ENCODE measurements at regions not wholly inside any gene's neighbourhood (a gene's known extent, or its start where the extent isn't known, plus 50 kb on each side); places are given as distances from the start of the nearest gene placed in this dataset.

DNA sequence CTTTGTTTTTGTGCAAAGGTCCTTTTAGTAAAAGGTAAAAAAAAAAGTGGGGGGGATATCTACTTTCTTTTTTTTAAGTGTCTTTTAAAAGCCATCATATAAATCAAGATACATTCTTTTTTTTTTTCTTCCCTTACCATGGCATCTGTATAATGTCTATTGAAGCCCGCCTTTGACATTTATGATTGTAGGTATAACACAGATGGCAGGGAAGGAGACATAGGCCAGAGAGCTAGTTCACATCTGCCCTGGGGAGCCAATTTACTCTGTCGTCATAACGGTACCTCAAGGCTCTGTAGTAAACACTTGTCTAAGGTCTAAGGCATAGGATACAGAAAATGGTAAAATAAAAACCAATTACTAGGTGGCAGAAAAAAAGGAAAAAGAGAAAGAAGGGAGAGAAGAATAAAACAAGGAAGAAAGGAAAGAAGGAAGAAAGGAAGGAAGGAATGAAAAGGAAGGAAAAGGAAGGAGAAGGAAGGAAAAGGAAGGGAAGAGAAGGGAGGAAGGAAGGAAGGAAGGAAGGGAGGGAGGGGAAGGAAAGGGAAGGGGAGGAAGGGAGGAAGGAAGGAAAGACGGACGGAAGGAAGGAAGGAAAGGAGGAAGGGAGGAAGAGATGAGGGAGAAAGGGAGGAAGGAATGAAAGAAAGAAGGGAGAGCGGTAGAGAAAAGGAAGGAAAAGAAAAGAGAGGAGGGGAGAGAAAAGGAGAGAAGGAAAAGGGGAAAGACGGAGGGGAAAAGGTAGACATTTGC, 343.5 kb downstream of the RBM43 start:
- Histone ChIP-seq H3K4me1 (replicated peaks in 1 of 2) (peaks cover 2 to 16% of the 10 kb centered on the region in 2 donors), H3K4me3 (no peak overlapping the region), H3K27ac (no peak overlapping the region)
- in situ Hi-C loops (cut with MboI; ENCODE audit: low pct_unique_long_range_greater_than_20kb in 2 of 9, low sequenced_read_pairs in 9 of 9, unreplicated experiment in 9 of 9), result loop anchor here in 1 of 9 experiments (25.0 kb wide), 1 partner anchor 431 kb away; the partner anchor contains the start of gene RND3
- WGBS, 10 experiments, result 0 to 93% (median 90%) methylated on average over 1 to 7 of the region's 7 CpGs
- no peak for ATAC-seq (replicated peaks in 6 of 8)

DNA sequence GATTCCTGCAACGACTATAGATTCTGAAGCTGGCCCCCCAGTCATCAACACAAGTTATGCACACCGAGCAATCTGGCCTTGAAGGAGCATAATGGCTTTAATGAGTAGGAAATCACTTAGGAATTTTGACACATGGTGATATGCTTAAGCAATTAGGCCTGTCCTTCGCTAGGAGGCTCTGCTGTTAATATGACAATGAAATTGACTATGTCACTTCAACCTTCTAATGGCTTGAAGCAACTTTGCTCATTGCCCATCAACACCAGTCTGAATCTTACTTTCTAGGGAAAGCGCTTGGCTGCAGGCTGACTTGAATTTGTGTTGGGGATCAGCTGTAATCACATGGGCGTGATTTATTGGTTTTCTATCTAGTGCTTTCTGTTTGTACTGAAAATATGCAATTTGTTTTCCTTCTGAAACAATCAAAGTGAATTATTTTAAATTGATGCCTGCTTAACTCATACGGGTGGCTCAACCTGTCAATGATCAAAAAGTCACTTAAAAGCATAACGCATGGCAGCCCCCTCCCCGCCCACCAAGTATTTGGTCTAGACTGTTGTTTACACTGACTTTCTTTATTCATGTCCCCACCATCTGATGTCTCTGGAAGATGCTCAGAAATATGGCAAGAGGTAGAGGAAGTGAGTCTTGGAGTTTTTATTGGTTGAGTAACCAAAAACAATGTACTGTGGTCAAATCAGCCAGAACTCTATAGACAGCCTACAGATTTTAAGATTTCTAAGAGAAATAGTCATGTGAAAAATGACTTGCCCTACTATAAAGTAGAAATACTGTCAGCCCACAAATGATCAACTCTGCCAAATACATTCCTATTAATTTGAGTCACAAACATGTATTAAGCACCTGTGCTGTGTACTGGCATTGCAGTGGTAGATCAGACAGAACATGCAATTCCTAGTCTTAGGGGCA, 344.9 kb downstream of the RBM43 start:
- Histone ChIP-seq H3K4me3 (no peak overlapping the region), H3K4me1 (replicated peaks in 1 of 2) (peaks cover 2 to 16% of the 10 kb centered on the region in 2 donors), H3K27ac (no peak overlapping the region)
- ATAC-seq (replicated peaks in 6 of 8), result peak in 5 of 8 experiments; percentile 58 to 87 (median 72)
- WGBS, 10 experiments, result 56 to 100% (median 80%) methylated on average over 1 to 8 of the region's 8 CpGs
- in situ Hi-C loops (cut with MboI; ENCODE audit: low pct_unique_long_range_greater_than_20kb in 2 of 9, low sequenced_read_pairs in 9 of 9, unreplicated experiment in 9 of 9), result loop anchor here in 1 of 9 experiments (25.0 kb wide), 1 partner anchor 429 kb away; the partner anchor contains the start of gene RND3

DNA sequence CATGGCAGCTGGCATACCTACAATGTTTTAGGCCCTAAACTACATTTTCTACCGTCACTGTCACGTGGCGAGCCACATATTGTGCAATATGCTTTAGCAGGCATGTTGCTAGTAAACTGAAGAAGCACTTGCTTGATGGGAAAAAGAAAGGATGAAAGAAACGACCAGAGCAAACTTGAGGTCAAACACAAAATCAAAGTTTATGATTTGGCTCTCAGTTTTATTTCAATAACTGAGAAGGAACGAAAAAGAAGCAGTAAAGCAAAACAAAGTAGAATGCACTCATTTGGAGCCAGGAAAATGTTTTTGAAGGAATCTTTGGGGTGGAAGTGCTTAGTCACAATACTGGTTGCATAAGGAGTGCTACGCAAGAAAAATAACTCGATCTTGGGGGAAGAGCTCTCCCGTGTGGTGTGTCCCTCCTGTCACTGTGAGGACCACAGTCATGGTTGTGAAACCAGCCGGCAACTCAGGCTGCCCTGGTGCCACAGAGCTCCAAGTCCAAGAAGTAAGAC, 349.8 kb downstream of the RBM43 start:
- Histone ChIP-seq H3K27ac (no peak overlapping the region), H3K4me1 (replicated peaks in 1 of 2) (peaks cover 2 to 10% of the 10 kb centered on the region in 2 donors), H3K4me3 (no peak overlapping the region)
- in situ Hi-C loops (cut with MboI; ENCODE audit: low pct_unique_long_range_greater_than_20kb in 2 of 9, low sequenced_read_pairs in 9 of 9, unreplicated experiment in 9 of 9), result loop anchor here in 1 of 9 experiments (25.0 kb wide), 1 partner anchor 425 kb away; the partner anchor contains the start of gene RND3
- WGBS, 10 experiments, result 0 to 85% (median 63%) methylated on average over 2 to 9 of the region's 9 CpGs; no CpG with 5 or more reads in 1 of the 10 experiments
- peak in 5 of 8 experiments; percentile 31 to 99 (median 52) for ATAC-seq (replicated peaks in 6 of 8)

- in situ Hi-C loops (cut with MboI; ENCODE audit: low pct_unique_long_range_greater_than_20kb in 2 of 9, low sequenced_read_pairs in 9 of 9, unreplicated experiment in 9 of 9), result loop anchor here in 1 of 9 experiments (25.0 kb wide), 1 partner anchor 422 kb away; the partner anchor contains the start of gene RND3
- ATAC-seq (replicated peaks in 6 of 8), result no peak
- no peak overlapping the region for H3K4me3 ChIP-seq
- no peak overlapping the region for H3K27ac ChIP-seq
- WGBS, 10 experiments, result 0 to 100% (median 83%) methylated on average over 1 of the region's 1 CpG; no CpG with 5 or more reads in 3 of the 10 experiments
- no peaks in the 10 kb centered on the region for H3K4me1 ChIP-seq (replicated peaks in 1 of 2)
These were observed 352.1 kb downstream of the RBM43 start for GRCh38 chr2:150909613-150910012.

DNA sequence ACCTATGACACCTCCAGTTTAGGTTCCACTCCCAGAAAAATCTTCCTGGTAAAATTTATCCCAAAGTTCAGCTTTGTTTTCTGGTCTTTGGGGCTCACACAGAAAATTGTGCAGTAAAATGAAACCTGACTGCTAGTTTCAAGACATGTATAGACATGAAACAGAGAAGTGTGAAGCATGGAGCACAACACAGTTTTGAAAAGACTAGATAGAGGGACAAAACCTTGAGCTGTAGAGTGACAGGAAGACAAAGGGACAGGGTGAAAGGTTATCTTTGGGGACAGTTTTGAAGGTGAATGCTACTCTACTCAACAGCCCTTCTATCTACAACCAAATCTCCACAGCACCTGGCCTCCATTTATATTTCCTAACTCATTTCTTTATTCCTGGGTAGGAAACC, 352.6 kb downstream of the RBM43 start:
- Histone ChIP-seq H3K4me3 (no peak overlapping the region), H3K4me1 (replicated peaks in 1 of 2) (no peaks in the 10 kb centered on the region), H3K27ac (no peak overlapping the region)
- in situ Hi-C loops (cut with MboI; ENCODE audit: low pct_unique_long_range_greater_than_20kb in 2 of 9, low sequenced_read_pairs in 9 of 9, unreplicated experiment in 9 of 9), result loop anchor here in 1 of 9 experiments (25.0 kb wide), 1 partner anchor 422 kb away; the partner anchor contains the start of gene RND3
- no peak for ATAC-seq (replicated peaks in 6 of 8)

DNA sequence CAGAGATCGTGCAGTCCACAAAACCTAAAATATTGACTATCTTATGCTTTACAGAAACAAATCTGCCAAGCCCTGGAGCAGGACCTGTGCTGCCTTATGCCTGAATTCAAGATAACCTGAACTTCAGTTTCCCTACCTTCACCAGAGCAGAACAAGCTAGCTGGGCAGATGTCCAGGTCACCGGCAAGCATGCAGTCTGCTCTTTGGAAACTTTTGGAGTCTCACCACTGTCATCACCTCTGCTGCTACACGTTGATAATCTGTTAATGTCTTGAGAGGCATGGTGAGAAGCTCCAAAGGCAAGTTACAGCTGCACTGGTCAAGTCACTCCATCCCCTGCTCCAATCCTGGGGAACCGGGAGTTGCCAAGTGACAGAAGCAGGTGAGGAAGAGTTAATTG, 354.2 kb downstream of the RBM43 start:
- WGBS, 10 experiments, result 39 to 100% (median 87%) methylated on average over 1 to 4 of the region's 4 CpGs; no CpG with 5 or more reads in 3 of the 10 experiments

GRCh38 chr2:150903461-150903860, 358.2 kb downstream of the RBM43 start:
- H3K4me1 ChIP-seq (replicated peaks in 1 of 2), result no peaks in the 10 kb centered on the region
- no peak for ATAC-seq (replicated peaks in 6 of 8)
- in situ Hi-C loops (cut with MboI; ENCODE audit: low pct_unique_long_range_greater_than_20kb in 2 of 9, low sequenced_read_pairs in 9 of 9, unreplicated experiment in 9 of 9), result loop anchor here in 1 of 9 experiments (25.0 kb wide), 1 partner anchor 416 kb away; the partner anchor contains the start of gene RND3
- no peak overlapping the region for H3K27ac ChIP-seq
- 48 to 100% (median 80%) methylated on average over 2 to 3 of the region's 3 CpGs; no CpG with 5 or more reads in 1 of the 10 experiments for WGBS, 10 experiments
- no peak overlapping the region for H3K4me3 ChIP-seq

More for the DNA sequence above, 354.2 kb downstream of the RBM43 start:
- in situ Hi-C loops (cut with MboI; ENCODE audit: low pct_unique_long_range_greater_than_20kb in 2 of 9, low sequenced_read_pairs in 9 of 9, unreplicated experiment in 9 of 9), result loop anchor here in 1 of 9 experiments (25.0 kb wide), 1 partner anchor 420 kb away; the partner anchor contains the start of gene RND3
- ATAC-seq (replicated peaks in 6 of 8), result no peak
- Histone ChIP-seq H3K4me1 (replicated peaks in 1 of 2) (no peaks in the 10 kb centered on the region), H3K4me3 (no peak overlapping the region), H3K27ac (no peak overlapping the region)

DNA sequence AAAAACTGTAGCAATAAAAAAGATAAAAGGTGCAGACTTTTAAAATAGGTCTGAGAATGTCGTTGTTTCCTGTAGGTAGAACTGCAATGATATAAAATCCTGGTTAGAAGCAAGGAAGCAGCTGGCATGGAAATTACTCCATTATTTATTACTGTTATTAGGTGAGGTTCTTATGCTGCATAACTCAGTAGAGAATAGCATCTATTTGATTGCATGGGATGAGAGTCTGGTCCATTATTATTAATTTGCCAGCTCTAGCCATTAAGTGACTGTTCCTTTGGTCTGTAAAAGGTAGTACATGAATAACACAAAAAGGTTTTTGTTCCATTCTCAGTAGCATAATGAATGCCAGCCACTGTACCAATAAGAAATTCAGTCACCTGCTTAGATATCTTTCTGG, 358.6 kb downstream of the RBM43 start:
- ATAC-seq (replicated peaks in 6 of 8), result peak in 3 of 8 experiments; percentile 30 to 81 (median 45)
- in situ Hi-C loops (cut with MboI; ENCODE audit: low pct_unique_long_range_greater_than_20kb in 2 of 9, low sequenced_read_pairs in 9 of 9, unreplicated experiment in 9 of 9), result loop anchor here in 1 of 9 experiments (25.0 kb wide), 1 partner anchor 416 kb away; the partner anchor contains the start of gene RND3
- Histone ChIP-seq H3K27ac (no peak overlapping the region), H3K4me1 (replicated peaks in 1 of 2) (no peaks in the 10 kb centered on the region), H3K4me3 (no peak overlapping the region)
- WGBS, 10 experiments, result 0 to 78% (median 50%) methylated on average over 1 of the region's 1 CpG; no CpG with 5 or more reads in 1 of the 10 experiments

DNA sequence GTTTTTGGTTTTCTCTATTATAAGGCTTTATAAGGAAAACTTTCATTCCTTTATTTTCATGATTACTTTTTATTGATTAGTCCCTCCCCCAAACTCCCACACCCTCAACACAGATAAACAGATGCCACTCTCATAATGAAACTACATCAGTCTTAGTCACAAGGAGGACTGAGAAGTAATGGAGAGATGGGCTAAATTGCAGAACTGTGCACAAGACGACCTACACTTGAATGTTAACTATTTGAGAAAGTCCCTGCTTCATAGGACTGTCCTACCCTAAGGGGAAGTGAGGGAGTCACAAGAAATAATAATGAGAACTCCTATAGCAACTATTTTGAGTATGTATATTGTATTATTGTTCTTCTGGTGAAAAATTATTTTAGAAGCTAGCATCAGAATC, 360.8 kb downstream of the RBM43 start:
- Histone ChIP-seq H3K27ac (no peak overlapping the region), H3K4me1 (replicated peaks in 1 of 2) (no peaks in the 10 kb centered on the region), H3K4me3 (no peak overlapping the region)
- no peak for ATAC-seq (replicated peaks in 6 of 8)
- 0 to 44% (median 20%) methylated on average over 1 of the region's 1 CpG; no CpG with 5 or more reads in 3 of the 10 experiments for WGBS, 10 experiments
- in situ Hi-C loops (cut with MboI; ENCODE audit: low pct_unique_long_range_greater_than_20kb in 2 of 9, low sequenced_read_pairs in 9 of 9, unreplicated experiment in 9 of 9), result loop anchor here in 1 of 9 experiments (25.0 kb wide), 1 partner anchor 414 kb away; the partner anchor contains the start of gene RND3

DNA sequence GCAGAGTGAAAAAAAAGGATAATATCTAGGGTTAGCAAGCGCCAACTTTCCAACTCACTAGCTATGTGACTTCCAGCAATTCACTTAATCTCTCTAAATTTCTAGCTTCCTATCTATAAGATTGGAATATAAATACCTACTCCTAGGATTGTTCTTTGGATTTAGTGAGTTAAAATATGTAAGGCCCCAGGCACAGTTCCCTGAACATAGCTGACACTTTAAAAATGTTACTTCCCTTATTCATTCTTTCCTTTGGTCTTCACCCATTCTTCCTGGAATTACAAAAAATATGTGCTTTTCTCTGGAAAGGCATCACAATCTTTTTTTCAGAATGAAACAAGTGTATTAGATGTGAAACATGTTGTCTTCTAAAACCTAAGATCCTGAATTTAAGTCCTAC, 365.7 kb downstream of the RBM43 start:
- no peak overlapping the region for H3K4me3 ChIP-seq
- WGBS, 10 experiments, result 90 to 100% (median 100%) methylated on average over 1 of the region's 1 CpG; no CpG with 5 or more reads in 3 of the 10 experiments
- in situ Hi-C loops (cut with MboI; ENCODE audit: low pct_unique_long_range_greater_than_20kb in 2 of 9, low sequenced_read_pairs in 9 of 9, unreplicated experiment in 9 of 9), result loop anchor here in 1 of 9 experiments (25.0 kb wide), 1 partner anchor 341 kb away; no protein-coding TSS in a partner anchor
- H3K27ac ChIP-seq, result no peak overlapping the region
- no peaks in the 10 kb centered on the region for H3K4me1 ChIP-seq (replicated peaks in 1 of 2)
- peak in 2 of 8 experiments; percentile 57 to 59 for ATAC-seq (replicated peaks in 6 of 8)

DNA sequence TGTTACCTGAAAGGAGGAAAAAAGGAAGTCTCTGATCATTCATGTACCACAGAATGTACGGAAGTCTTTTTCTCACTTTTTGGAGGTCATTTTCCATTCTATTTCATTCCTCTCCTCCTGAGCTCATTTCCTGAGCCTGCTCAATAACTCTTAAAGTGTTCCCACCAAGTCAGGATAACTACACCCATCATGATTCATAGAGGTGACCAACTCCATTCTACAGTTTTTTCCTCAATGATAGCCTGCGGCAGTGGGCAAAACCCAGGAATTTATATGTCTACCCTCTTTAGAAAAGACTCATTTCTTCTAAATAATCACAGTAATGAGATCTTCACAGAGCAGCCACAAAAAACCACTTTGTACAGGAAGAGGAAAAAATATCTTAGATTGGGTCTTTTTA, 372.5 kb downstream of the RBM43 start:
- WGBS, 10 experiments, result 46 to 100% (median 95%) methylated on average over 2 of the region's 2 CpGs; no CpG with 5 or more reads in 3 of the 10 experiments
- ATAC-seq (replicated peaks in 6 of 8), result peak in 2 of 8 experiments; percentile 34 to 77
- H3K4me3 ChIP-seq, result no peak overlapping the region
- in situ Hi-C loops (cut with MboI; ENCODE audit: low pct_unique_long_range_greater_than_20kb in 2 of 9, low sequenced_read_pairs in 9 of 9, unreplicated experiment in 9 of 9), result loop anchor here in 1 of 9 experiments (25.0 kb wide), 1 partner anchor 348 kb away; no protein-coding TSS in a partner anchor
- no peak overlapping the region for H3K27ac ChIP-seq
- H3K4me1 ChIP-seq (replicated peaks in 1 of 2), result no peaks in the 10 kb centered on the region

DNA sequence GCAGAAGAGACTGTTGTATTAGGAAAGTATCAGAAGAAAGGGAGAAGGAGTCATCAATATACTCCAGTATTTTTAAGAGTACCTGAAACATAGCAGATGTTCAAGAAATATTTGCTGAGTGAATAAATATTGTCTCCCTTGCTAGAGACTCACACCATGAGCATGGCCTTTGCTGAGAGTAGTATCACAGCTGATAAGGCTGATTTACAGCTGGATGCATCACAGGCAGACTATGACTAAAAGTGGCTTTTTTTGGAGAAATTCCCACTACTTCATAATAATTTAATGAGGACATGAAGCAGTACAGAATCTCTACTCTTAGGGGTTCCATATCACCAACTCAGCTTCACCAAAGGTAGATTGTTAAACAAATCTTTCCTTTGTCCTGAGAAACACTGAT, 373.3 kb downstream of the RBM43 start:
- Histone ChIP-seq H3K27ac (no peak overlapping the region), H3K4me3 (no peak overlapping the region), H3K4me1 (replicated peaks in 1 of 2) (no peaks in the 10 kb centered on the region)
- peak in 1 of 8 experiments; percentile 29 for ATAC-seq (replicated peaks in 6 of 8)
- in situ Hi-C loops (cut with MboI; ENCODE audit: low pct_unique_long_range_greater_than_20kb in 2 of 9, low sequenced_read_pairs in 9 of 9, unreplicated experiment in 9 of 9), result loop anchor here in 1 of 9 experiments (25.0 kb wide), 1 partner anchor 349 kb away; no protein-coding TSS in a partner anchor

Measured in motor neuron (in vitro differentiated cells).